Prostate gland (tissue), 2 donors: ENCODE measurements at regions not wholly inside any gene's neighbourhood (a gene's known extent, or its start where the extent isn't known, plus 50 kb on each side); places are given as distances from the start of the nearest gene placed in this dataset.
"Not testable (repeated sequence)": the region's sequence is repeated elsewhere in the genome, so short reads cannot be mapped to it uniquely, and the experiment has no call there.

Experiments used
- DNase-seq: peaks from one replicate; pipeline ENCODE4 v3.0.0-alpha.2; 2019; ENCODE audit warnings: low spot score
- H3K27ac ChIP-seq, 2 donors: fragments of 200-600 bp; sonication (generic); 2 replicates each; pipeline ENCODE4 v1.5.1; 2017 to 2019
- H3K27me3 ChIP-seq: fragments of 200-600 bp; sonication (generic); replicated peaks from 2 replicates; pipeline ENCODE4 v1.5.1; 2019; ENCODE audit not compliant: insufficient read depth
- H3K36me3 ChIP-seq, 2 donors: fragments of 200-600 bp; sonication (generic); 1 replicate in 1 of 2; 2 replicates in 1 of 2; pipeline versions ENCODE4 v1.5.1 to v1.8.1; 2017 to 2019
- H3K4me1 ChIP-seq: fragments of 200-600 bp; sonication (generic); replicated peaks from 2 replicates; pipeline ENCODE4 v1.5.1; 2019
- H3K4me3 ChIP-seq, 2 donors: fragments of 200-600 bp; sonication (generic); 2 replicates each; pipeline ENCODE4 v1.5.1; 2017 to 2019
- H3K9me3 ChIP-seq: fragments of 200-600 bp; sonication (generic); 2 replicates; pipeline ENCODE4 v1.5.1; 2017
- CTCF ChIP-seq, 4 experiments: fragments of 200-600 bp in 2 of 4; fragments of 450-650 bp in 2 of 4; sonication (generic) in 2 of 4; IDR thresholded peaks; 1 replicate in 3 of 4; 2 replicates in 1 of 4; pipeline ENCODE4 v1.5.1; 2016 to 2019; ENCODE audit warnings: antibody characterized with exemption in 4 of 4, mild to moderate bottlenecking in 2 of 4, moderate library complexity in 2 of 4
- POLR2A ChIP-seq: fragments of 450-650 bp; IDR thresholded peaks from one replicate; pipeline ENCODE4 v1.6.1; 2016; ENCODE audit warnings: antibody characterized with exemption, mild to moderate bottlenecking
- POLR2AphosphoS5 ChIP-seq: sonication (generic); formaldehyde crosslinking; IDR thresholded peaks from one replicate; pipeline ENCODE4 v1.6.1; 2017; ENCODE audit warnings: antibody characterized with exemption
- WGBS: methylation state at CpG from one replicate; pipeline ENCODE4 v1.1.5; 2018; 5-methylcytosine and 5-hydroxymethylcytosine counted together
- intact Hi-C: fragments of 100-400 bp; cut with DNase I; formaldehyde crosslinking; loops from one replicate; pipeline ENCODE4 v1.14.2; 2022

GRCh38 chr5:96312383-96312782, 120.7 kb downstream of the PCSK1 start:
- no peaks in the 10 kb centered on the region for H3K4me1 ChIP-seq
- no peak for DNase-seq
- no peaks in the 10 kb centered on the region for H3K27me3 ChIP-seq
- H3K9me3 ChIP-seq = no peaks in the 10 kb centered on the region
- intact Hi-C loops = no loop called here
- no peaks in the 10 kb centered on the region for H3K36me3 ChIP-seq
- H3K27ac ChIP-seq = no peak overlapping the region
- no peak overlapping the region for H3K4me3 ChIP-seq
- no peak for TF ChIP-seq POLR2A
- no peak for TF ChIP-seq POLR2AphosphoS5
- no peak for TF ChIP-seq CTCF (IDR thresholded peaks at IDR 0.05)

GRCh38 chr5:96307047-96307446, 126.0 kb downstream of the PCSK1 start:
- H3K9me3 ChIP-seq, DNase-seq, intact Hi-C loops, H3K4me3 ChIP-seq, H3K36me3 ChIP-seq, H3K27me3 ChIP-seq, H3K4me1 ChIP-seq: not testable (repeated sequence)
- peak overlapping the region; percentile 69 to 78 for H3K27ac ChIP-seq

- intact Hi-C loops = no loop called here
- Histone ChIP-seq H3K27me3 (no peaks in the 10 kb centered on the region), H3K4me3 (no peak overlapping the region), H3K4me1 (no peaks in the 10 kb centered on the region), H3K36me3 (no peaks in the 10 kb centered on the region), H3K27ac (no peak overlapping the region), H3K9me3 (no peaks in the 10 kb centered on the region)
- WGBS = 88% methylated on average over 4 of the region's 4 CpGs
- TF ChIP-seq POLR2A (no peak), CTCF (IDR thresholded peaks at IDR 0.05) (no peak), POLR2AphosphoS5 (no peak)
- DNase-seq = no peak
Observed at GRCh38 chr5:96302174-96302738, 130.8 kb downstream of the PCSK1 start.

- Histone ChIP-seq H3K27me3 (no peaks in the 10 kb centered on the region), H3K36me3 (no peaks in the 10 kb centered on the region), H3K9me3 (no peaks in the 10 kb centered on the region), H3K27ac (no peak overlapping the region), H3K4me3 (no peak overlapping the region), H3K4me1 (no peaks in the 10 kb centered on the region)
- intact Hi-C loops = no loop called here
- no peak for DNase-seq
- TF ChIP-seq CTCF (IDR thresholded peaks at IDR 0.05) = no peak
Observed at GRCh38 chr5:96300976-96301375, 132.1 kb downstream of the PCSK1 start.

- Histone ChIP-seq H3K4me1 (no peaks in the 10 kb centered on the region), H3K27me3 (no peaks in the 10 kb centered on the region), H3K4me3 (no peak overlapping the region), H3K9me3 (no peaks in the 10 kb centered on the region), H3K27ac (no peak overlapping the region), H3K36me3 (no peaks in the 10 kb centered on the region)
- no peak for DNase-seq
- 59% methylated on average over 3 of the region's 3 CpGs for WGBS
- TF ChIP-seq POLR2A = no peak
- TF ChIP-seq CTCF (IDR thresholded peaks at IDR 0.05) = no peak
- TF ChIP-seq POLR2AphosphoS5 = no peak
- intact Hi-C loops = no loop called here
Observed at GRCh38 chr5:96297867-96298266, 135.2 kb downstream of the PCSK1 start.

GRCh38 chr5:96297290-96297689, 135.8 kb downstream of the PCSK1 start:
- H3K4me3 ChIP-seq = no peak overlapping the region
- no peak for TF ChIP-seq CTCF (IDR thresholded peaks at IDR 0.05)
- TF ChIP-seq POLR2AphosphoS5 = no peak
- TF ChIP-seq POLR2A = no peak
- no peak overlapping the region for H3K27ac ChIP-seq
- no peaks in the 10 kb centered on the region for H3K36me3 ChIP-seq
- no peaks in the 10 kb centered on the region for H3K27me3 ChIP-seq
- no peaks in the 10 kb centered on the region for H3K4me1 ChIP-seq
- intact Hi-C loops = no loop called here
- no peaks in the 10 kb centered on the region for H3K9me3 ChIP-seq
- WGBS = 69% methylated on average over 1 of the region's 1 CpG
- no peak for DNase-seq
